GM06990 (cell line): ENCODE measurements at regions not wholly inside any gene's neighbourhood (a gene's known extent, or its start where the extent isn't known, plus 50 kb on each side); places are given as distances from the start of the nearest gene placed in this dataset.

Experiments
- DNase-seq: peaks from one replicate; pipeline ENCODE4 v3.0.0-alpha.2; 2011; ENCODE audit not compliant: insufficient read length; ENCODE audit errors: extremely low read depth
- H3K27me3 ChIP-seq: replicated peaks from 2 replicates; pipeline ENCODE4 v1.6.0; 2011; ENCODE audit warnings: low read length; ENCODE audit not compliant: control insufficient read depth, insufficient read depth
- H3K36me3 ChIP-seq: 2 replicates; pipeline ENCODE4 v1.5.1; 2011; ENCODE audit warnings: low read length; ENCODE audit not compliant: control insufficient read depth, insufficient read depth
- H3K4me3 ChIP-seq: replicated peaks from 2 replicates; pipeline ENCODE4 v1.5.1; 2011; ENCODE audit warnings: low read depth, mild to moderate bottlenecking, control low read depth, low read length
- TF ChIP-seq, protein P1 (sequence below): IDR thresholded peaks from 2 replicates; pipeline ENCODE4 v1.5.1; 2011; ENCODE audit warnings: low read length, control low read depth, mild to moderate bottlenecking, inconsistent platforms; ENCODE audit not compliant: insufficient read depth, poor library complexity, severe bottlenecking

DNA sequence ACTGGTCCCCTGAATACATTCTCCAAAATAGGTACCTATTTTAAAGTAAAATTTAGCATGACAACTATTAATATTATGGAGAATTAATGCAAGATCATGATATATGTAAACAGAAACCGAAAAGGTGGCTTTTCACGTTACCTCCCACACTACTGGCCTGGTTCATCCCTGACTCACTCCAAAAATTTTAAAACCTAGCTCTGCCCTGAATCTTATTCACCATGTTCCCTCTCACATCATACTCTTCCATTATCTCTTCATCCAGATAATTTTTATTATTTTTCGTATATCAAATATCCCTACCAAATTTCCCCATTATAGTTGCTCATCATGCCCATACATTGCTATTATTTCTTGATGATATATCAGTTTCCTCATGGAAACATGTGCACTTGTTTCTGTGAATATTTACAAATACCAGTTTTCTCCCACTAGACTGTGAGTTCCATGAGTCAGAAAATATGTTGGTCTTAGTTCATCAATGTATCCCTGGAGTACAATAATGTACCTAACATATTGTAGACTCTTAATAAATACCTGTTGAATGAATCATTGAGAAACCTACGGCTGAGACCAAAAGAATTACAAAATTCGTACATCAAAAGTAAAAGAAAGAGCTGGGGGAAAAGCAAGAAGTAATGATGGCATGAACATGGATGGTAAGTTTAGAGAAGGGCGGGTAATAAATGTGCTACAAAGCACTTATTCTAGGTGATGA is 360.1 kb upstream of the CHAC2 start:
- Histone ChIP-seq H3K4me3 (no peak overlapping the region), H3K27me3 (no peaks in the 10 kb centered on the region), H3K36me3 (no peaks in the 10 kb centered on the region)
- TF ChIP-seq, protein P1, sequence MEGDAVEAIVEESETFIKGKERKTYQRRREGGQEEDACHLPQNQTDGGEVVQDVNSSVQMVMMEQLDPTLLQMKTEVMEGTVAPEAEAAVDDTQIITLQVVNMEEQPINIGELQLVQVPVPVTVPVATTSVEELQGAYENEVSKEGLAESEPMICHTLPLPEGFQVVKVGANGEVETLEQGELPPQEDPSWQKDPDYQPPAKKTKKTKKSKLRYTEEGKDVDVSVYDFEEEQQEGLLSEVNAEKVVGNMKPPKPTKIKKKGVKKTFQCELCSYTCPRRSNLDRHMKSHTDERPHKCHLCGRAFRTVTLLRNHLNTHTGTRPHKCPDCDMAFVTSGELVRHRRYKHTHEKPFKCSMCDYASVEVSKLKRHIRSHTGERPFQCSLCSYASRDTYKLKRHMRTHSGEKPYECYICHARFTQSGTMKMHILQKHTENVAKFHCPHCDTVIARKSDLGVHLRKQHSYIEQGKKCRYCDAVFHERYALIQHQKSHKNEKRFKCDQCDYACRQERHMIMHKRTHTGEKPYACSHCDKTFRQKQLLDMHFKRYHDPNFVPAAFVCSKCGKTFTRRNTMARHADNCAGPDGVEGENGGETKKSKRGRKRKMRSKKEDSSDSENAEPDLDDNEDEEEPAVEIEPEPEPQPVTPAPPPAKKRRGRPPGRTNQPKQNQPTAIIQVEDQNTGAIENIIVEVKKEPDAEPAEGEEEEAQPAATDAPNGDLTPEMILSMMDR: no peak
- DNase-seq: no peak

DNA sequence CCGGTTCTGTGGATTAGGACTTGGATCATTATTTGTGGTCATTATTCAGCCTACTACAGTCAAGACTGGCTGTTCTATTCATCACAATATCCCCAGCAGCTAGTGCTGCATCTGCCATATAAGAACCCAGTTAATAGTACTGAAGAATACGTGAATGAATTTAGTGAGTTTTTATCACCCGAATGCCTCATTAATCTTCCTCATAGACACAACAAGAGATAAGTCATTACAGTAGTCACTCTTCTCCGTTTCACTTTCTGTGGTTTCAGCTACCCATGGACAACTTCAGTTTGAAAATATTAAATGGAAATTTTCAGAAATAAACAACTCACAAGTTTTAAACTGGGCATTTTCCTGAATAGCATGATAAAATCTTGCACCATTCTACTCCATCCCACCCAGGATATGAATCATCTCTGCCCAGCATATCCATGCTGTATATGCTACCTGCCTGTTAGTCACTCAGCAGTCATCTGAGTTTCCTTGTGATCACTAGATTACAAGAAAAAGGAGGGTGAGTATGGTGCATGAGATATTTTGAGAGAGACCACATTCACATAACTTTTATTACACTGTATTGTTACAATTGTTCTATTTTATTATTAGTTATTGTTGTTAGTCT is 363.7 kb upstream of the CHAC2 start:
- H3K27me3 ChIP-seq: no peaks in the 10 kb centered on the region
- H3K4me3 ChIP-seq: no peak overlapping the region
- TF ChIP-seq, protein P1: no peak
- no peaks in the 10 kb centered on the region for H3K36me3 ChIP-seq
- DNase-seq: no peak

DNA sequence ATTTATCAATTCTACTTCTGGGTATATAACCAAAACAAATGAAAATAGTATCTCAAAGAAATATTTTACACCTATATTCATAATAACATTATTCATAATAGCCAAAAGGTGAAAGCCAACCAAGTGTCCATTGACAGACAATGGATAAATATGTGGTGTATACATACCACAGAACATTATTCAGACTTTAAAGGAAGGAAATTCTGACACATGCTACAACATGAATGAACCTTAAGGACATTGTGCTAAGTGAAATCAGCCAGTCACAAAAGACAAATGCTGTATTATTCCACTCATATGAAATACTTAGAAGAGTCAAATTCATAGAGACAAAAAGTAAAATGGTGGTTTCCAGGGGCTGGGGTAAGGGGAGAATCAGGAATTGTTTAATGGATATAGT is 370.5 kb upstream of the CHAC2 start:
- Histone ChIP-seq H3K27me3 (no peaks in the 10 kb centered on the region), H3K4me3 (no peak overlapping the region), H3K36me3 (no peaks in the 10 kb centered on the region)
- no peak for DNase-seq
- TF ChIP-seq, protein P1: no peak

DNA sequence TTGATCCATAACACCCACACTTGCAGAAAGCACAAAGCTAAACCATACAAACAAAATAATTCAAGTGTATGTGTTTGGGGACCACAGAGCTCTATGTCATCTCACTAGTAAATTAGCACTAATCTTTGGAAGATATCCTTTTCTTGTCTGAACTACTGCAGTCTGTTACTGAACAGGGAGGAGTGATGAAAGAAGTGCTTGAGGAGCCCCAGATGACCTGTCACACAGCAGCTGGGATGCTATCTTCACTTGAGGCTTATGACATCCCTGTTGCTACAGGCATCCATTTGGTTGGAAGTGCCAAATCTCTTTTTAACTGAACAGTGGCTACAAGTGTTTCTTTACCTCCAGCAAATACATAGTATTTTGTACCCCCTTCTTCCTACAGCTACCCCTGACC is 386.3 kb upstream of the CHAC2 start:
- DNase-seq: no peak
- H3K4me3 ChIP-seq: no peak overlapping the region
- TF ChIP-seq, protein P1: no peak
- no peaks in the 10 kb centered on the region for H3K27me3 ChIP-seq
- no peaks in the 10 kb centered on the region for H3K36me3 ChIP-seq

DNA sequence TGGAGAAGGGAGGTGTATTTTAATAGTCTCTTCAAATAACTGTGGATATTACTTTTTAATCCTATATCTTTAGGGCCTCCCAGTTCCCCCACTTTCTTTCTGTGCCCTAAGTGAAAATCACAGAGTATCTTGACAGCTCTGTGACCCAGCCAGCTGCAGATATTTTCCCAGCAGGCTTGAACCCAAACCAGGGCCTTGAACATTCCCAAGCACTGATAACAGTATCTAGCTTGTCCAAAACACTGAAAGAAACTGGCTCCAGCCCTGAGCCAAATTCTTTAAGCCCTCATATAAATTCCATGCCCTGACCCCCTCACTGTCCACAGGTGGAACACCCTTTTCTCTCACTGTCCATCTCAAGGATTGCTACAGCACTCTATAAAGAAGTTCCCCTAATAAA is 388.1 kb upstream of the CHAC2 start:
- Histone ChIP-seq H3K4me3 (no peak overlapping the region), H3K36me3 (no peaks in the 10 kb centered on the region), H3K27me3 (no peaks in the 10 kb centered on the region)
- DNase-seq: no peak
- TF ChIP-seq, protein P1: no peak
